Peyer's patch (tissue), 4 donors: ENCODE measurements at regions not wholly inside any gene's neighbourhood (a gene's known extent, or its start where the extent isn't known, plus 50 kb on each side); places are given as distances from the start of the nearest gene placed in this dataset.

Experiments used
- DNase-seq, 3 donors: peaks; one replicate each; pipeline ENCODE4 v3.0.0-alpha.2; 2017 to 2019
- H3K27ac ChIP-seq, 4 donors: fragments of 200-600 bp; sonication (generic); one replicate each; pipeline ENCODE4 v1.5.1; 2016 to 2019
- H3K27me3 ChIP-seq, 2 donors: fragments of 200-600 bp; sonication (generic); one replicate each; pipeline ENCODE4 v1.5.1; 2019
- H3K36me3 ChIP-seq, 3 donors: fragments of 200-600 bp; sonication (generic); one replicate each; pipeline ENCODE4 v1.5.1; 2016 to 2019
- H3K4me1 ChIP-seq, 4 donors: fragments of 200-600 bp; sonication (generic); one replicate each; pipeline ENCODE4 v1.5.1; 2016 to 2019
- H3K4me3 ChIP-seq, 4 donors: fragments of 200-600 bp; sonication (generic); 1 replicate in 3 of 4; 2 replicates in 1 of 4; pipeline ENCODE4 v1.5.1; 2016 to 2019; ENCODE audit warnings: mild to moderate bottlenecking in 1 of 4
- H3K9me3 ChIP-seq, 4 donors: fragments of 200-600 bp; sonication (generic); one replicate each; pipeline ENCODE4 v1.5.1; 2016 to 2019; ENCODE audit warnings: mild to moderate bottlenecking in 1 of 4
- POLR2A ChIP-seq, 2 donors: fragments of 450-650 bp; IDR thresholded peaks; one replicate each; pipeline ENCODE4 v1.5.1; 2017; ENCODE audit warnings: antibody characterized with exemption in 2 of 2, mild to moderate bottlenecking in 2 of 2, moderate library complexity in 2 of 2
- TF ChIP-seq, protein P1 (sequence below), 6 experiments: fragments of 450-650 bp in 4 of 6; fragments of 200-600 bp in 2 of 6; sonication (generic) in 1 of 6; IDR thresholded peaks; one replicate each; pipeline ENCODE4 v1.5.1; 2017 to 2019; ENCODE audit warnings: antibody characterized with exemption in 6 of 6, mild to moderate bottlenecking in 3 of 6, moderate library complexity in 1 of 6

GRCh38 chr1:191575746-191576145 is 582.5 kb upstream of the RGS18 start:
- Histone ChIP-seq H3K27me3 (no peaks in the 10 kb centered on the region), H3K9me3 (no peaks in the 10 kb centered on the region), H3K4me1 (no peaks in the 10 kb centered on the region), H3K27ac (no peak overlapping the region), H3K36me3 (no peaks in the 10 kb centered on the region), H3K4me3 (no peak overlapping the region)
- no peak for DNase-seq
- TF ChIP-seq, protein P1, sequence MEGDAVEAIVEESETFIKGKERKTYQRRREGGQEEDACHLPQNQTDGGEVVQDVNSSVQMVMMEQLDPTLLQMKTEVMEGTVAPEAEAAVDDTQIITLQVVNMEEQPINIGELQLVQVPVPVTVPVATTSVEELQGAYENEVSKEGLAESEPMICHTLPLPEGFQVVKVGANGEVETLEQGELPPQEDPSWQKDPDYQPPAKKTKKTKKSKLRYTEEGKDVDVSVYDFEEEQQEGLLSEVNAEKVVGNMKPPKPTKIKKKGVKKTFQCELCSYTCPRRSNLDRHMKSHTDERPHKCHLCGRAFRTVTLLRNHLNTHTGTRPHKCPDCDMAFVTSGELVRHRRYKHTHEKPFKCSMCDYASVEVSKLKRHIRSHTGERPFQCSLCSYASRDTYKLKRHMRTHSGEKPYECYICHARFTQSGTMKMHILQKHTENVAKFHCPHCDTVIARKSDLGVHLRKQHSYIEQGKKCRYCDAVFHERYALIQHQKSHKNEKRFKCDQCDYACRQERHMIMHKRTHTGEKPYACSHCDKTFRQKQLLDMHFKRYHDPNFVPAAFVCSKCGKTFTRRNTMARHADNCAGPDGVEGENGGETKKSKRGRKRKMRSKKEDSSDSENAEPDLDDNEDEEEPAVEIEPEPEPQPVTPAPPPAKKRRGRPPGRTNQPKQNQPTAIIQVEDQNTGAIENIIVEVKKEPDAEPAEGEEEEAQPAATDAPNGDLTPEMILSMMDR (IDR thresholded peaks at IDR 0.05): no peak
- TF ChIP-seq POLR2A (IDR thresholded peaks at IDR 0.05): no peak

- H3K9me3 ChIP-seq: no peaks in the 10 kb centered on the region
- TF ChIP-seq, protein P1 (IDR thresholded peaks at IDR 0.05): no peak
- TF ChIP-seq POLR2A (IDR thresholded peaks at IDR 0.05): no peak
- DNase-seq: no peak
- H3K4me3 ChIP-seq: no peak overlapping the region
- no peak overlapping the region for H3K27ac ChIP-seq
- no peaks in the 10 kb centered on the region for H3K27me3 ChIP-seq
- H3K4me1 ChIP-seq: no peaks in the 10 kb centered on the region
- H3K36me3 ChIP-seq: no peaks in the 10 kb centered on the region
Observed at GRCh38 chr1:191577213-191577612, 581.0 kb upstream of the RGS18 start.

DNA sequence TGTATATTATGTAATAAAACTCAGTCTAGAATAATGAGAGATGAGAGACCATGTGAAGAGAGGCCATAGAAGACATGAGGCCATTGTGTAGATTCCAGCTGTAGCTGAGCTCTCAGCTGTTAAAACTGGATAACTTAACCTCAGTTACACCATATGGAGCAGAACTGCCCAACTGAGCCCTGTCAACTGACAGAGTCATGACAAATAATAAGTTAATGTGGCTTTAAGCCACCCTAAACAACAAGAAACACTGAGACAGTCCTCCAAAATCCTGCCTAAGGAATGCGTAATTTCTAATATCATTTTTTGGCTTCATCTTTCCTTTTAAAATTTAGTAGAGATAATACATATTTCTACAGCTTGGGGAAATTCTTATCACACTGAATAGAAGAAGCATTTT is 580.0 kb upstream of the RGS18 start:
- H3K27me3 ChIP-seq: no peaks in the 10 kb centered on the region
- no peaks in the 10 kb centered on the region for H3K36me3 ChIP-seq
- TF ChIP-seq POLR2A (IDR thresholded peaks at IDR 0.05): no peak
- TF ChIP-seq, protein P1 (IDR thresholded peaks at IDR 0.05): no peak
- DNase-seq: no peak
- H3K27ac ChIP-seq: no peak overlapping the region
- no peaks in the 10 kb centered on the region for H3K9me3 ChIP-seq
- no peaks in the 10 kb centered on the region for H3K4me1 ChIP-seq
- no peak overlapping the region for H3K4me3 ChIP-seq

- no peak overlapping the region for H3K4me3 ChIP-seq
- no peaks in the 10 kb centered on the region for H3K4me1 ChIP-seq
- DNase-seq: no peak
- H3K36me3 ChIP-seq: no peaks in the 10 kb centered on the region
- no peaks in the 10 kb centered on the region for H3K9me3 ChIP-seq
- no peak overlapping the region for H3K27ac ChIP-seq
- TF ChIP-seq, protein P1 (IDR thresholded peaks at IDR 0.05): no peak
- no peak for TF ChIP-seq POLR2A (IDR thresholded peaks at IDR 0.05)
- H3K27me3 ChIP-seq: no peaks in the 10 kb centered on the region
Observed at GRCh38 chr1:191579019-191579418, 579.2 kb upstream of the RGS18 start.

GRCh38 chr1:191582169-191582568 is 576.1 kb upstream of the RGS18 start:
- no peaks in the 10 kb centered on the region for H3K9me3 ChIP-seq
- no peaks in the 10 kb centered on the region for H3K4me1 ChIP-seq
- no peak overlapping the region for H3K4me3 ChIP-seq
- no peaks in the 10 kb centered on the region for H3K36me3 ChIP-seq
- TF ChIP-seq, protein P1 (IDR thresholded peaks at IDR 0.05): no peak
- no peak for TF ChIP-seq POLR2A (IDR thresholded peaks at IDR 0.05)
- H3K27ac ChIP-seq: no peak overlapping the region
- no peaks in the 10 kb centered on the region for H3K27me3 ChIP-seq
- DNase-seq: no peak

DNA sequence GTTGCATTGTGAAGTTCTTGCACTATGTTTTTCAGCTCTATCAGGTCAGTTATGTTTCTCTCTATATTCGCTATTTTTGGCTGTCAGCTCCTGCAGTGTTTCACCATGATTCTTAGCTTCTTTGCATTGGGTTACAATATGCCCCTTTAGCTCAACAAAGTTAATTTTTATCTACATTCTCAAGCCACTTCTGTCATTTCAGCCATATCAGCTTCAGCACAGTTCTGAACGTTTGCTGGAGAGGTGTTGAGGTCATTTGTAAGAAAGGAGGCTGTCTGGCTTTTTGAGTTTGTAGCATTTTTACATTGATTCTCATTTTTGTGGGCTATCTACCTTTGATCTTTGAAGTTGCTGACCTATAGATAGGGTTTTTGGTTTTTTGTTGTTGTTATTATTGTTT is 573.2 kb upstream of the RGS18 start:
- TF ChIP-seq POLR2A (IDR thresholded peaks at IDR 0.05): no peak
- TF ChIP-seq, protein P1 (IDR thresholded peaks at IDR 0.05): no peak
- Histone ChIP-seq H3K27ac (no peak overlapping the region), H3K4me3 (no peak overlapping the region), H3K27me3 (no peaks in the 10 kb centered on the region), H3K9me3 (no peaks in the 10 kb centered on the region), H3K4me1 (no peaks in the 10 kb centered on the region), H3K36me3 (no peaks in the 10 kb centered on the region)
- DNase-seq: no peak
